Keratinocyte (primary cell): ENCODE measurements at regions not wholly inside any gene's neighbourhood (a gene's known extent, or its start where the extent isn't known, plus 50 kb on each side); places are given as distances from the start of the nearest gene placed in this dataset.

Source experiments
- CTCF ChIP-seq, 3 experiments: IDR thresholded peaks in 1 of 3; conservative IDR thresholded peaks in 1 of 3; optimal IDR thresholded peaks in 1 of 3; 2 replicates in 2 of 3; 3 replicates in 1 of 3; pipeline versions ENCODE3 to v1.5.1; 2011; ENCODE audit warnings: low read length in 3 of 3, mild to moderate bottlenecking in 3 of 3, moderate library complexity in 2 of 3, control low read depth in 1 of 3, inconsistent platforms in 1 of 3; ENCODE audit not compliant: insufficient read depth in 2 of 3; ENCODE audit errors: extremely low read depth in 1 of 3
- EZH2 ChIP-seq: IDR thresholded peaks from one replicate; pipeline ENCODE4 v1.6.1; 2012; ENCODE audit warnings: inconsistent platforms, mild to moderate bottlenecking, low read length, moderate library complexity

GRCh38 chr16:65608455-65608854, 486.6 kb upstream of the CDH11 start:
- TF ChIP-seq CTCF (optimal IDR thresholded peaks at IDR 0.05 in 1 of 3, IDR thresholded peaks at IDR 0.05 in 1 of 3, conservative IDR thresholded peaks at IDR 0.05 in 1 of 3; ENCODE audit: extremely low read depth in 1 of 3, insufficient read depth in 2 of 3, low read length in 3 of 3) (no peak), EZH2 (no peak)
